ENCODE measurements at regions not wholly inside any gene's neighbourhood (a gene's known extent, or its start where the extent isn't known, plus 50 kb on each side); places are given as distances from the start of the nearest gene placed in this dataset.

- no peak for ATAC-seq (ENCODE audit: poor library complexity)
- H3K27me3 Mint-ChIP-seq: no peaks in the 10 kb centered on the region
- peak overlapping the region; percentile 72 for H3K4me3 Mint-ChIP-seq
- no peaks in the 10 kb centered on the region for H3K9me3 Mint-ChIP-seq
- H3K27me3 ChIP-seq (ENCODE audit: control insufficient read depth in 1 of 2, insufficient read depth in 2 of 2, low read length in 2 of 2): no peaks in the 10 kb centered on the region
- intact Hi-C loops (cut with DNase I, micrococcal nuclease): loop anchor here (2.0 to 5.0 kb wide), 3 partner anchors 53 to 69 kb away; partner anchors contain the start of gene PIM1 (in 1 of the 2)
- DNase-seq: peak in 6 of 14 experiments; percentile 2 to 48 (median 24)
- peak overlapping the region; percentile 81 for H3K27ac Mint-ChIP-seq
- no peaks in the 10 kb centered on the region for H3K9me3 ChIP-seq (ENCODE audit: control insufficient read depth in 1 of 2, insufficient read depth in 1 of 2, low read length in 2 of 2)
- no peaks in the 10 kb centered on the region for H3K36me3 ChIP-seq (ENCODE audit: insufficient read depth, low read length)
- peaks cover 39% of the 10 kb centered on the region for H3K4me1 Mint-ChIP-seq (ENCODE audit: low read depth)
- ChIA-PET POLR2A (interaction anchor here (0.6 to 2.3 kb wide), 5 partner anchors 10 to 715 kb away, joined by 3 to 10 read pairs (median 4); no protein-coding TSS in a partner anchor), CTCF (interaction anchor here (0.9 to 1.8 kb wide), 7 partner anchors 8 to 218 kb away, joined by 3 to 5 read pairs (median 4); partner anchors contain the start of gene C6orf89)
- H3K4me1 ChIP-seq (ENCODE audit: insufficient read depth, low read length): peaks cover 23% of the 10 kb centered on the region
- peak overlapping the region; percentile 51 for H3K4me3 ChIP-seq (ENCODE audit: low read length)
- H3K27ac ChIP-seq (ENCODE audit: low read depth in 1 of 2, low read length in 2 of 2): peak overlapping the region in 1 of 2 donors; percentile 29
- no peak for TF ChIP-seq CTCF (IDR thresholded peaks at IDR 0.05)
- no peaks in the 10 kb centered on the region for H3K36me3 Mint-ChIP-seq (ENCODE audit: low read depth)
Observed at GRCh38 chr6:37103169-37104039, 66.5 kb upstream of the PIM1 start.

GRCh38 chr6:37104824-37105147, 65.2 kb upstream of the PIM1 start:
- peaks cover 23% of the 10 kb centered on the region for H3K4me1 ChIP-seq (ENCODE audit: insufficient read depth, low read length)
- no peaks in the 10 kb centered on the region for H3K27me3 Mint-ChIP-seq
- ChIA-PET CTCF (interaction anchor here (1.8 kb wide), 1 partner anchor 105 kb away, joined by 4 read pairs; no protein-coding TSS in a partner anchor), POLR2A (no interaction called here)
- no peaks in the 10 kb centered on the region for H3K9me3 Mint-ChIP-seq
- intact Hi-C loops (cut with DNase I, micrococcal nuclease): loop anchor here in 1 of 2 experiments (5.0 kb wide), 1 partner anchor 68 kb away; the partner anchor contains the start of gene PIM1
- H3K36me3 ChIP-seq (ENCODE audit: insufficient read depth, low read length): no peaks in the 10 kb centered on the region
- H3K36me3 Mint-ChIP-seq (ENCODE audit: low read depth): no peaks in the 10 kb centered on the region
- ATAC-seq (ENCODE audit: poor library complexity): no peak
- no peak overlapping the region for H3K27ac Mint-ChIP-seq
- no peak for TF ChIP-seq CTCF (IDR thresholded peaks at IDR 0.05)
- no peak overlapping the region for H3K4me3 Mint-ChIP-seq
- no peak overlapping the region for H3K27ac ChIP-seq (ENCODE audit: low read depth in 1 of 2, low read length in 2 of 2)
- H3K4me3 ChIP-seq (ENCODE audit: low read length): no peak overlapping the region
- no peaks in the 10 kb centered on the region for H3K27me3 ChIP-seq (ENCODE audit: control insufficient read depth in 1 of 2, insufficient read depth in 2 of 2, low read length in 2 of 2)
- no peaks in the 10 kb centered on the region for H3K9me3 ChIP-seq (ENCODE audit: control insufficient read depth in 1 of 2, insufficient read depth in 1 of 2, low read length in 2 of 2)
- H3K4me1 Mint-ChIP-seq (ENCODE audit: low read depth): peaks cover 39% of the 10 kb centered on the region
- no peak for DNase-seq

- ATAC-seq (ENCODE audit: poor library complexity): no peak
- ChIA-PET CTCF (interaction anchor here (1.8 kb wide), 1 partner anchor 105 kb away, joined by 4 read pairs; no protein-coding TSS in a partner anchor), POLR2A (no interaction called here)
- Histone ChIP-seq H3K9me3 (ENCODE audit: control insufficient read depth in 1 of 2, insufficient read depth in 1 of 2, low read length in 2 of 2) (no peaks in the 10 kb centered on the region), H3K27me3 (ENCODE audit: control insufficient read depth in 1 of 2, insufficient read depth in 2 of 2, low read length in 2 of 2) (no peaks in the 10 kb centered on the region), H3K36me3 (ENCODE audit: insufficient read depth, low read length) (no peaks in the 10 kb centered on the region), H3K4me1 (ENCODE audit: insufficient read depth, low read length) (peaks cover 23% of the 10 kb centered on the region), H3K27ac (ENCODE audit: low read depth in 1 of 2, low read length in 2 of 2) (no peak overlapping the region), H3K4me3 (ENCODE audit: low read length) (no peak overlapping the region)
- no peak for TF ChIP-seq CTCF (IDR thresholded peaks at IDR 0.05)
- DNase-seq: no peak
- no peaks in the 10 kb centered on the region for H3K27me3 Mint-ChIP-seq
- H3K9me3 Mint-ChIP-seq: no peaks in the 10 kb centered on the region
- intact Hi-C loops (cut with DNase I, micrococcal nuclease): no loop called here
- H3K4me3 Mint-ChIP-seq: no peak overlapping the region
- H3K27ac Mint-ChIP-seq: no peak overlapping the region
- H3K4me1 Mint-ChIP-seq (ENCODE audit: low read depth): peaks cover 39% of the 10 kb centered on the region
- no peaks in the 10 kb centered on the region for H3K36me3 Mint-ChIP-seq (ENCODE audit: low read depth)
Observed at GRCh38 chr6:37105148-37106050, 64.6 kb upstream of the PIM1 start.

Data from CD4-positive, alpha-beta T cell (primary cell).